GM18858 (cell line): ENCODE measurements at regions not wholly inside any gene's neighbourhood (a gene's known extent, or its start where the extent isn't known, plus 50 kb on each side); places are given as distances from the start of the nearest gene placed in this dataset.
A peak's percentile ranks its signal among the peaks of the same experiment; 100 is the strongest.
"Not testable (repeated sequence)": the region's sequence is repeated elsewhere in the genome, so short reads cannot be mapped to it uniquely, and the experiment has no call there.

Experiments used
- ATAC-seq: cut with Tn5 transposase; IDR thresholded peaks from one replicate; pipeline ENCODE4 v1.9.1; 2021; ENCODE audit not compliant: unreplicated experiment

GRCh38 chr18:63071701-63072141 is 247.8 kb downstream of the BCL2 start:
- no peak for ATAC-seq

- no peak for ATAC-seq
These were observed 248.6 kb downstream of the BCL2 start for GRCh38 chr18:63070767-63071502.

- no peak for ATAC-seq
These were observed 250.1 kb downstream of the BCL2 start for GRCh38 chr18:63069496-63069895.

GRCh38 chr18:63067939-63068338 is 251.6 kb downstream of the BCL2 start:
- no peak for ATAC-seq

- no peak for ATAC-seq
These were observed 254.4 kb downstream of the BCL2 start for GRCh38 chr18:63065172-63065571.

GRCh38 chr18:63063171-63063570 is 256.4 kb downstream of the BCL2 start:
- no peak for ATAC-seq

- no peak for ATAC-seq
These were observed 257.3 kb downstream of the BCL2 start for GRCh38 chr18:63062246-63062645.

- ATAC-seq: no peak
These were observed 258.3 kb downstream of the BCL2 start for GRCh38 chr18:63061303-63061702.

- no peak for ATAC-seq
These were observed 261.0 kb downstream of the BCL2 start for GRCh38 chr18:63058521-63058920.

GRCh38 chr18:63057707-63058106 is 261.9 kb downstream of the BCL2 start:
- no peak for ATAC-seq

GRCh38 chr18:63054901-63055584 is 264.5 kb downstream of the BCL2 start:
- ATAC-seq: no peak

- ATAC-seq: no peak
These were observed 267.6 kb downstream of the BCL2 start for GRCh38 chr18:63051928-63052327.

- not testable (repeated sequence) for ATAC-seq
These were observed 268.7 kb downstream of the BCL2 start for GRCh38 chr18:63050667-63051395.

- ATAC-seq: no peak
These were observed 273.2 kb downstream of the BCL2 start for GRCh38 chr18:63046375-63046774.

GRCh38 chr18:63043516-63043915 is 276.1 kb downstream of the BCL2 start:
- no peak for ATAC-seq

- ATAC-seq: no peak
These were observed 277.2 kb downstream of the BCL2 start for GRCh38 chr18:63042351-63042750.

- ATAC-seq: peak; percentile 62
These were observed 278.7 kb downstream of the BCL2 start for GRCh38 chr18:63040788-63041410.

- no peak for ATAC-seq
These were observed 282.1 kb downstream of the BCL2 start for GRCh38 chr18:63037491-63037890.

GRCh38 chr18:63031375-63031774 is 288.2 kb downstream of the BCL2 start:
- no peak for ATAC-seq
